OCI-LY1 (cell line): ENCODE measurements at regions not wholly inside any gene's neighbourhood (a gene's known extent, or its start where the extent isn't known, plus 50 kb on each side); places are given as distances from the start of the nearest gene placed in this dataset.

Experiments
- H2AFZ ChIP-seq: fragments of 200-600 bp; sonication (generic), shearing (Covaris generic); 2 replicates; pipeline ENCODE4 v1.6.0; 2014; ENCODE audit warnings: antibody characterized with exemption, mild to moderate bottlenecking, low read length
- H3F3A ChIP-seq: fragments of 200-600 bp; sonication (generic), shearing (Covaris generic); 2 replicates; pipeline ENCODE4 v1.6.0; 2014; ENCODE audit warnings: mild to moderate bottlenecking, antibody characterized with exemption, low read length, moderate library complexity; ENCODE audit not compliant: insufficient read depth
- H3K27ac ChIP-seq: fragments of 200-600 bp; sonication (generic); 2 replicates; pipeline ENCODE4 v1.5.1; 2014; ENCODE audit warnings: low read length, mixed run types, mild to moderate bottlenecking, low read depth; ENCODE audit not compliant: poor library complexity, severe bottlenecking
- H3K27me3 ChIP-seq: fragments of 200-600 bp; sonication (generic); 2 replicates; pipeline ENCODE4 v1.6.0; 2014; ENCODE audit warnings: antibody characterized with exemption, mild to moderate bottlenecking, low read length, moderate library complexity; ENCODE audit not compliant: insufficient read depth
- H3K36me3 ChIP-seq: fragments of 200-600 bp; sonication (generic); 2 replicates; pipeline ENCODE4 v1.6.1; 2014; ENCODE audit warnings: mild to moderate bottlenecking, antibody characterized with exemption, low read length, moderate library complexity, mixed read lengths; ENCODE audit not compliant: insufficient read depth
- H3K4me1 ChIP-seq: fragments of 200-600 bp; sonication (generic); 2 replicates; pipeline ENCODE4 v1.5.1; 2014; ENCODE audit warnings: mild to moderate bottlenecking, low read length, moderate library complexity; ENCODE audit not compliant: insufficient read depth, severe bottlenecking
- H3K4me2 ChIP-seq: fragments of 200-600 bp; sonication (generic), shearing (Covaris generic); 2 replicates; pipeline ENCODE4 v1.6.1; 2014; ENCODE audit warnings: low read length
- H3K4me3 ChIP-seq: fragments of 200-600 bp; sonication (generic); 2 replicates; pipeline ENCODE4 v1.5.1; 2014; ENCODE audit warnings: low read length, low read depth, mild to moderate bottlenecking, mixed read lengths; ENCODE audit not compliant: poor library complexity, severe bottlenecking
- H3K79me2 ChIP-seq: fragments of 200-600 bp; shearing (Covaris generic); 2 replicates; pipeline ENCODE4 v1.6.1; 2016; ENCODE audit warnings: mixed run types, low read length, mixed read lengths; ENCODE audit not compliant: insufficient read depth
- H3K9ac ChIP-seq: fragments of 200-600 bp; sonication (generic), shearing (Covaris generic); 2 replicates; pipeline ENCODE4 v1.6.1; 2014; ENCODE audit warnings: mild to moderate bottlenecking, low read length, mixed read lengths
- H3K9me2 ChIP-seq: fragments of 200-600 bp; sonication (generic), shearing (Covaris generic); 2 replicates; pipeline ENCODE4 v1.6.1; 2014; ENCODE audit warnings: low read depth, mild to moderate bottlenecking, low read length, mixed read lengths
- H3K9me3 ChIP-seq: fragments of 200-600 bp; shearing (Covaris generic); 2 replicates; pipeline ENCODE4 v1.6.1; 2014; ENCODE audit warnings: low read length, mixed read lengths
- H4K20me1 ChIP-seq: fragments of 200-600 bp; sonication (generic), shearing (Covaris generic); 2 replicates; pipeline ENCODE4 v1.6.0; 2016; ENCODE audit warnings: mild to moderate bottlenecking, low read length; ENCODE audit not compliant: insufficient read depth
- EZH2 ChIP-seq: fragments of 200-600 bp; sonication (generic), shearing (Covaris generic); IDR thresholded peaks from 2 replicates; pipeline ENCODE4 v1.8.0; 2017; ENCODE audit warnings: borderline replicate concordance, mixed run types, mild to moderate bottlenecking, antibody characterized with exemption, low read length, moderate library complexity, mixed read lengths
- TF ChIP-seq, protein P1 (sequence below): fragments of 200-600 bp; sonication (generic), shearing (Covaris generic); IDR thresholded peaks from 2 replicates; pipeline ENCODE4 v1.5.1; 2017; ENCODE audit warnings: mild to moderate bottlenecking, antibody characterized with exemption, low read length, moderate library complexity, mixed read lengths

- Histone ChIP-seq H3K36me3 (no peaks in the 10 kb centered on the region; the same call in 1 of the 2 replicates), H3K27ac (no peak overlapping the region), H2AFZ (no peak overlapping the region), H3K9ac (no peak overlapping the region), H4K20me1 (no peaks in the 10 kb centered on the region), H3F3A (no peaks in the 10 kb centered on the region), H3K9me2 (no peaks in the 10 kb centered on the region), H3K79me2 (no peaks in the 10 kb centered on the region), H3K4me1 (peaks cover 8% of the 10 kb centered on the region), H3K4me2 (no peak overlapping the region), H3K27me3 (peaks cover 8% of the 10 kb centered on the region; the same call in 1 of the 2 replicates), H3K4me3 (no peak overlapping the region), H3K9me3 (no peaks in the 10 kb centered on the region)
- TF ChIP-seq, protein P1, sequence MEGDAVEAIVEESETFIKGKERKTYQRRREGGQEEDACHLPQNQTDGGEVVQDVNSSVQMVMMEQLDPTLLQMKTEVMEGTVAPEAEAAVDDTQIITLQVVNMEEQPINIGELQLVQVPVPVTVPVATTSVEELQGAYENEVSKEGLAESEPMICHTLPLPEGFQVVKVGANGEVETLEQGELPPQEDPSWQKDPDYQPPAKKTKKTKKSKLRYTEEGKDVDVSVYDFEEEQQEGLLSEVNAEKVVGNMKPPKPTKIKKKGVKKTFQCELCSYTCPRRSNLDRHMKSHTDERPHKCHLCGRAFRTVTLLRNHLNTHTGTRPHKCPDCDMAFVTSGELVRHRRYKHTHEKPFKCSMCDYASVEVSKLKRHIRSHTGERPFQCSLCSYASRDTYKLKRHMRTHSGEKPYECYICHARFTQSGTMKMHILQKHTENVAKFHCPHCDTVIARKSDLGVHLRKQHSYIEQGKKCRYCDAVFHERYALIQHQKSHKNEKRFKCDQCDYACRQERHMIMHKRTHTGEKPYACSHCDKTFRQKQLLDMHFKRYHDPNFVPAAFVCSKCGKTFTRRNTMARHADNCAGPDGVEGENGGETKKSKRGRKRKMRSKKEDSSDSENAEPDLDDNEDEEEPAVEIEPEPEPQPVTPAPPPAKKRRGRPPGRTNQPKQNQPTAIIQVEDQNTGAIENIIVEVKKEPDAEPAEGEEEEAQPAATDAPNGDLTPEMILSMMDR, result no peak
- TF ChIP-seq EZH2, result no peak
Observed at GRCh38 chr9:129235041-129235930, 57.2 kb upstream of the IER5L start.

DNA sequence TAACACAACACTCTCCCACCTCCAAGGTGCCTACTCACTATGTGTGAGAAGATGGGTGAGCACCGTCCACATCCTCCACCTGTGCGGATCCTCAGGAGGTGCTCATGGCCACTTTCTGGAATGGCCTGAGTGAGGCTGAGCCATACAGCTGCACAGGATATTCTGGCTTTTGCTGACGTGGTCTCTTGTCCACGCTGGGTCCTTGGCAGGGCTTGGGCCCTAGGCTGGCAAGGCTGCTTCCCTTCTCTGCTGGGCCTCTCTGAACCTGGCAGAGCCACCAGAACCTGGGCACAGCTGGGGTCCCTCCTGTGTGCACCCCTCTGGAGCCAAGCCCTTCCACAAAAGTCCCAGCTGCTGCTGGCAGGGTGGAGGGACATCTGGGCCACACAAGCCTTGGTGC is 56.4 kb upstream of the IER5L start:
- Histone ChIP-seq H3K9ac (no peak overlapping the region), H3K36me3 (no peaks in the 10 kb centered on the region; the same call in 1 of the 2 replicates), H3K79me2 (no peaks in the 10 kb centered on the region), H4K20me1 (no peaks in the 10 kb centered on the region), H3K27ac (no peak overlapping the region), H3K4me2 (no peak overlapping the region), H2AFZ (no peak overlapping the region), H3K27me3 (peaks cover 8% of the 10 kb centered on the region; the same call in 1 of the 2 replicates), H3K4me3 (no peak overlapping the region), H3K4me1 (peaks cover 8% of the 10 kb centered on the region), H3K9me2 (no peaks in the 10 kb centered on the region), H3K9me3 (no peaks in the 10 kb centered on the region), H3F3A (no peaks in the 10 kb centered on the region)
- TF ChIP-seq EZH2, result no peak
- TF ChIP-seq, protein P1, result no peak

GRCh38 chr9:129232839-129233591 is 55.0 kb upstream of the IER5L start:
- H3K4me3 ChIP-seq, result no peak overlapping the region

More at GRCh38 chr9:129232839-129233591, 55.0 kb upstream of the IER5L start:
- Histone ChIP-seq H3F3A (no peaks in the 10 kb centered on the region), H3K4me1 (peaks cover 8% of the 10 kb centered on the region), H2AFZ (no peak overlapping the region), H3K79me2 (no peaks in the 10 kb centered on the region), H3K36me3 (no peaks in the 10 kb centered on the region; the same call in 1 of the 2 replicates), H3K27ac (no peak overlapping the region), H4K20me1 (no peaks in the 10 kb centered on the region), H3K9ac (no peak overlapping the region), H3K9me3 (no peaks in the 10 kb centered on the region), H3K4me2 (no peak overlapping the region), H3K9me2 (no peaks in the 10 kb centered on the region), H3K27me3 (peaks cover 8% of the 10 kb centered on the region; the same call in 1 of the 2 replicates)
- TF ChIP-seq, protein P1, result no peak
- TF ChIP-seq EZH2, result no peak
